ENCODE measurements at regions not wholly inside any gene's neighbourhood (a gene's known extent, or its start where the extent isn't known, plus 50 kb on each side); places are given as distances from the start of the nearest gene placed in this dataset.

DNA sequence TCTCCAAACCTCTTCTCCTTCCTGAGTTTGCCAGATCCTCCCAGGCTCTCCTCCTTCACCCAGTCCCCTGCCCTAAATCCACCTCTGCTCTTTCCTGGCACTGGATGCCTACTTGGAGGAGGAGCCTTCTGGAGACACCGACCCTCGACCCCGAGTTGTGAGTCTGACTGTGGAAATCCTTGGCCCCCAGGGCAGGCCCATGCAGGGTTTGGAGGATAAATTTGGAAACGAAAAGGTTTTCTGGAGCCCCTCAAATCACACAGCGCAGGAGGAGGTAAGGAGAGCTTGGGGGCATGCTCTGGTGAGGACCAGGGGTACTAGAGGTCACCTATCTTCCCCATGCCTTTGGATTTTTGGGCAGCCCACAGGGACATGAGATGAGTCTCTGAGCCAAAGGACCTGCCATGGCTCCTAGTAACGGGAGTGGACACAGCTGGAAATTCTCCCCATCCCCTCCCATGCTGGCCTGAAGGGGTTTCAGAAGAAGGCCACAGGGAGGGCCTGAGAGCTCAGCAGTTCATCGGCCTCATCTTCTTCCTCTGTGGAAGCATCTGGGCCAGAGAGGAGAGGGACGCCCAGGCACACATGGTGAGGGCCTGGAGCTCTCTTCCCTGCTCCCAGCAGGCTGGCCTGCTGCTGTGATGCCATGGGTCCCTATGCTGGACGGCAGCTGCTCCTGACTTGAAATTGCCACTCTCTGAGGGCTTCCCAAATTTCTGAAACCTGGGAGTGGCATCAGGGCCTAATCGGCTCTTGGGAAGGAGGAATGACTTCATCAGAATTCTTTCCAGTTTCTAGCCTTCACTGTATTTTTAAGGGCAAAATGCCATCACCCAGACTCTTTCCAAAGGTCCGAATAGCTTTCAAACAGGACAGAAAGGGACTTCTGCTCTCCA is 68.6 kb upstream of the ITGA11 start:
- TF ChIP-seq, protein P1, sequence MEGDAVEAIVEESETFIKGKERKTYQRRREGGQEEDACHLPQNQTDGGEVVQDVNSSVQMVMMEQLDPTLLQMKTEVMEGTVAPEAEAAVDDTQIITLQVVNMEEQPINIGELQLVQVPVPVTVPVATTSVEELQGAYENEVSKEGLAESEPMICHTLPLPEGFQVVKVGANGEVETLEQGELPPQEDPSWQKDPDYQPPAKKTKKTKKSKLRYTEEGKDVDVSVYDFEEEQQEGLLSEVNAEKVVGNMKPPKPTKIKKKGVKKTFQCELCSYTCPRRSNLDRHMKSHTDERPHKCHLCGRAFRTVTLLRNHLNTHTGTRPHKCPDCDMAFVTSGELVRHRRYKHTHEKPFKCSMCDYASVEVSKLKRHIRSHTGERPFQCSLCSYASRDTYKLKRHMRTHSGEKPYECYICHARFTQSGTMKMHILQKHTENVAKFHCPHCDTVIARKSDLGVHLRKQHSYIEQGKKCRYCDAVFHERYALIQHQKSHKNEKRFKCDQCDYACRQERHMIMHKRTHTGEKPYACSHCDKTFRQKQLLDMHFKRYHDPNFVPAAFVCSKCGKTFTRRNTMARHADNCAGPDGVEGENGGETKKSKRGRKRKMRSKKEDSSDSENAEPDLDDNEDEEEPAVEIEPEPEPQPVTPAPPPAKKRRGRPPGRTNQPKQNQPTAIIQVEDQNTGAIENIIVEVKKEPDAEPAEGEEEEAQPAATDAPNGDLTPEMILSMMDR (optimal IDR thresholded peaks at IDR 0.05 in 1 of 3, IDR thresholded peaks at IDR 0.05 in 1 of 3, conservative IDR thresholded peaks at IDR 0.05 in 1 of 3; ENCODE audit: extremely low read depth in 1 of 3, insufficient read depth in 2 of 3, low read length in 3 of 3) = no peak
- no peak for TF ChIP-seq EZH2 (IDR thresholded peaks at IDR 0.05; ENCODE audit: low read length)
